Transverse colon (tissue), 4 donors: ENCODE measurements at regions not wholly inside any gene's neighbourhood (a gene's known extent, or its start where the extent isn't known, plus 50 kb on each side); places are given as distances from the start of the nearest gene placed in this dataset.

Experiments used
- DNase-seq: peaks from one replicate; pipeline ENCODE4 v3.0.0-alpha.2; 2019
- H3K27ac ChIP-seq, 4 donors: fragments of 200-600 bp; sonication (generic); 2 replicates each; pipeline ENCODE4 v1.5.1; 2016 to 2018; ENCODE audit warnings: inconsistent platforms in 4 of 4
- H3K27me3 ChIP-seq: fragments of 200-600 bp; sonication (generic); 2 replicates; pipeline ENCODE4 v1.5.1; 2017; ENCODE audit warnings: inconsistent platforms
- H3K36me3 ChIP-seq, 4 donors: fragments of 200-600 bp; sonication (generic); 2 replicates each; pipeline ENCODE4 v1.5.1; 2017 to 2019; ENCODE audit warnings: inconsistent platforms in 4 of 4
- H3K4me1 ChIP-seq, 4 donors: fragments of 200-600 bp; sonication (generic); 2 replicates each; pipeline ENCODE4 v1.5.1; 2017 to 2020; ENCODE audit warnings: inconsistent platforms in 4 of 4
- H3K4me3 ChIP-seq, 4 donors: fragments of 200-600 bp; sonication (generic); 1 replicate in 1 of 4; 2 replicates in 3 of 4; pipeline versions ENCODE4 v1.5.1 to v1.6.1; 2017 to 2019; ENCODE audit warnings: inconsistent platforms in 4 of 4
- H3K9me3 ChIP-seq, 2 donors: fragments of 200-600 bp; sonication (generic); 2 replicates each; pipeline ENCODE4 v1.5.1; 2017 to 2019; ENCODE audit warnings: inconsistent platforms in 2 of 2
- CTCF ChIP-seq, 5 experiments: fragments of 200-600 bp in 3 of 5; fragments of 450-650 bp in 2 of 5; sonication (generic) in 3 of 5; IDR thresholded peaks; 1 replicate in 2 of 5; 2 replicates in 3 of 5; pipeline ENCODE4 v1.5.1; 2016 to 2017; ENCODE audit warnings: antibody characterized with exemption in 5 of 5, inconsistent platforms in 3 of 5, mild to moderate bottlenecking in 2 of 5, moderate library complexity in 1 of 5
- EP300 ChIP-seq: sonication (generic); formaldehyde crosslinking; IDR thresholded peaks from one replicate; pipeline ENCODE4 v1.6.1; 2017; ENCODE audit warnings: antibody characterized with exemption, low read depth
- POLR2A ChIP-seq: fragments of 450-650 bp; IDR thresholded peaks from one replicate; pipeline ENCODE4 v1.6.1; 2016; ENCODE audit warnings: antibody characterized with exemption, mild to moderate bottlenecking, moderate library complexity
- POLR2AphosphoS5 ChIP-seq, 3 donors: sonication (generic); formaldehyde crosslinking; IDR thresholded peaks; one replicate each; pipeline ENCODE4 v1.6.1; 2016; ENCODE audit warnings: antibody characterized with exemption in 3 of 3
- WGBS, 2 donors: methylation state at CpG; one replicate each; pipeline ENCODE4 v1.1.5; 2018; ENCODE audit warnings: low coverage in 1 of 2; 5-methylcytosine and 5-hydroxymethylcytosine counted together
- in situ Hi-C, 4 donors: fragments of 200-750 bp; cut with MboI; loops; one replicate each; pipeline versions ENCODE4 v1.15.0 to v1.15.1; 2017; ENCODE audit warnings: low sequenced_read_pairs in 3 of 4, low pct_ligation_motif_present in 1 of 4, low pct_unique_long_range_greater_than_20kb in 1 of 4
- intact Hi-C: fragments of 100-400 bp; cut with DNase I; formaldehyde crosslinking; loops from one replicate; pipeline ENCODE4 v1.15.1; 2023; ENCODE audit warnings: low total_unique reads

GRCh38 chr10:128879441-128880140 is 587.5 kb upstream of the MGMT start:
- Histone ChIP-seq H3K36me3 (no peaks in the 10 kb centered on the region), H3K4me1 (no peaks in the 10 kb centered on the region), H3K27ac (no peak overlapping the region), H3K9me3 (no peaks in the 10 kb centered on the region), H3K27me3 (no peaks in the 10 kb centered on the region), H3K4me3 (no peak overlapping the region)
- TF ChIP-seq CTCF (IDR thresholded peaks at IDR 0.05) = no peak
- no peak for TF ChIP-seq POLR2AphosphoS5 (IDR thresholded peaks at IDR 0.05)
- no peak for TF ChIP-seq POLR2A
- no peak for TF ChIP-seq EP300
- DNase-seq = no peak
- in situ Hi-C loops = no loop called here
- 69 to 89% methylated on average over 2 to 4 of the region's 4 CpGs for WGBS, 2 donors
- intact Hi-C loops = no loop called here

GRCh38 chr10:128880159-128880725 is 586.8 kb upstream of the MGMT start:
- H3K4me1 ChIP-seq = no peaks in the 10 kb centered on the region
- 50 to 74% methylated on average over 2 to 4 of the region's 4 CpGs for WGBS, 2 donors
- in situ Hi-C loops = no loop called here
- no peak overlapping the region for H3K4me3 ChIP-seq
- no peak for DNase-seq
- no peaks in the 10 kb centered on the region for H3K36me3 ChIP-seq
- H3K9me3 ChIP-seq = no peaks in the 10 kb centered on the region
- no peaks in the 10 kb centered on the region for H3K27me3 ChIP-seq
- no peak overlapping the region for H3K27ac ChIP-seq
- TF ChIP-seq EP300 = no peak
- TF ChIP-seq POLR2AphosphoS5 (IDR thresholded peaks at IDR 0.05) = no peak
- no peak for TF ChIP-seq CTCF (IDR thresholded peaks at IDR 0.05)
- TF ChIP-seq POLR2A = no peak
- intact Hi-C loops = no loop called here

GRCh38 chr10:128881086-128881485 is 586.0 kb upstream of the MGMT start:
- no peak for DNase-seq
- no peak overlapping the region for H3K4me3 ChIP-seq
- H3K4me1 ChIP-seq = no peaks in the 10 kb centered on the region
- 67 to 76% methylated on average over 1 to 3 of the region's 3 CpGs for WGBS, 2 donors
- intact Hi-C loops = no loop called here
- in situ Hi-C loops = no loop called here
- H3K9me3 ChIP-seq = no peaks in the 10 kb centered on the region
- TF ChIP-seq CTCF (IDR thresholded peaks at IDR 0.05) (no peak), POLR2A (no peak), POLR2AphosphoS5 (IDR thresholded peaks at IDR 0.05) (no peak), EP300 (no peak)
- no peaks in the 10 kb centered on the region for H3K36me3 ChIP-seq
- H3K27me3 ChIP-seq = no peaks in the 10 kb centered on the region
- no peak overlapping the region for H3K27ac ChIP-seq

GRCh38 chr10:128883231-128884032 is 583.6 kb upstream of the MGMT start:
- no peak for DNase-seq
- no peaks in the 10 kb centered on the region for H3K9me3 ChIP-seq
- H3K4me3 ChIP-seq = no peak overlapping the region
- no peaks in the 10 kb centered on the region for H3K27me3 ChIP-seq
- H3K4me1 ChIP-seq = no peaks in the 10 kb centered on the region
- TF ChIP-seq CTCF (IDR thresholded peaks at IDR 0.05) = no peak
- no peak overlapping the region for H3K27ac ChIP-seq
- intact Hi-C loops (no loop called here), in situ Hi-C loops (no loop called here)
- no peaks in the 10 kb centered on the region for H3K36me3 ChIP-seq
- WGBS, 2 donors = 69 to 79% methylated on average over 5 to 13 of the region's 13 CpGs
